ENCODE measurements at regions not wholly inside any gene's neighbourhood (a gene's known extent, or its start where the extent isn't known, plus 50 kb on each side); places are given as distances from the start of the nearest gene placed in this dataset.

DNA sequence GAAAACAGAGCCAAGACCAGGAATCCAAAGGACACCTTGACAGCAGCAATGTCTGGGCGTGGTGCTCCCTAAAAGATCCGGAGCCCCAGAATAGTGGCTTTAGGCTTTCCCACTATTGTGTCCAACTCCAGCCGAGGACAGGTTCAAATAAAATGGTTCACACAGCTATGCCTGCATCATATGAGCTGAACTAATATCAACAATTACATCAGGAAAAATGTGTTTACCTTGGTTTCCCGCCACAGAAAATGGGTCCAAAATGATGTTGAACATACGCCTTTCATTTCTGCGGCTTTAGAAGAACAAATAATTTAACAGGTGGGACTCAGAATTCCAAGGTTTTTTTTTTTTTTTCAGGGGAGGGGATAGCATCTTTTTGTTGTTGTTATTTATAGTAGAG, 93.6 kb downstream of the OSR1 start:
- Histone ChIP-seq H3K9ac (ENCODE audit: low read depth, low read length) (no peak overlapping the region), H3K27me3 (ENCODE audit: control insufficient read depth, insufficient read depth, low read length) (no peaks in the 10 kb centered on the region), H3K4me1 (ENCODE audit: control insufficient read depth, insufficient read depth, low read length) (no peaks in the 10 kb centered on the region), H3K27ac (ENCODE audit: low read depth, low read length) (no peak overlapping the region), H3K36me3 (ENCODE audit: control insufficient read depth, insufficient read depth, low read length) (no peaks in the 10 kb centered on the region), H3K4me3 (ENCODE audit: low read depth, low read length) (no peak overlapping the region), H3K9me3 (ENCODE audit: control insufficient read depth, insufficient read depth, low read length) (no peaks in the 10 kb centered on the region)

DNA sequence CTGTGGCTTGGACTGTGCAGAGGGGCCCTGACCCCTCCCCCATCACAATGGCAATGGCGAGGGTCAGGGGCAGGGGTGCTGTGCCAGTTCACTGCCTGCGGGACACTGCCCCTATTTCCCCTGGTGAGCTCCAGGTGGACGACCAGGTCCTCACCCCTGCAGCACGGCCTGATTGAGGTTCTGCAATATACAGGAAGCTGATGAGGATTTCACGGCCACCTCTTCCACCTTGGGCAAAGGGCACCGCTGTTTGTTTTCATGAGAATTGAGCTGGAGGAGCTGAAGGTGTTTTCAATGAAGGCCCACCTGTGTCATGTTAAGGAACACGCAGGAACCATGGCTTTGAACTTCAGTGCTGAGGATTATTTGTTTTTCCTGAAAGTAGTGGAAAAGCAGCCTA, 96.3 kb downstream of the OSR1 start:
- Histone ChIP-seq H3K4me3 (ENCODE audit: low read depth, low read length) (no peak overlapping the region), H3K27me3 (ENCODE audit: control insufficient read depth, insufficient read depth, low read length) (no peaks in the 10 kb centered on the region), H3K27ac (ENCODE audit: low read depth, low read length) (no peak overlapping the region), H3K4me1 (ENCODE audit: control insufficient read depth, insufficient read depth, low read length) (no peaks in the 10 kb centered on the region), H3K36me3 (ENCODE audit: control insufficient read depth, insufficient read depth, low read length) (no peaks in the 10 kb centered on the region), H3K9ac (ENCODE audit: low read depth, low read length) (no peak overlapping the region), H3K9me3 (ENCODE audit: control insufficient read depth, insufficient read depth, low read length) (no peaks in the 10 kb centered on the region)

DNA sequence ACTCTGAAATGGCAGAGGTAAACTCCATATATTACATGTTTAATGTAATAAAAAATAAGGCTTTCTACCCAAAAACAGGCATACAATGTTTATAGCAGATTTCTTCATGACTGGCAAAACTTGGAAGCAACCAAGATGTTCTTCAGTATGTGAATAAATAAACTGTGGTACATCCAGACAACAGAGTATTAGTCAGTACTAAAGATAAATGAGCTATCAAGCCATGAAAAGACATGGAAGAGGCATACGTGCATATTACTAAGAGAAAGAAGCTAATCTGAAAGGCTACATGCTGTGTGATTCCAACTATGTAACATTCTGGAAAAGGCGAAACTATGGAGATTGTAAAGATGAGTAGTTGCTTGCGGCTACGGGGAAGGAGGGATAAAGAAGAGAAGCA, 97.4 kb downstream of the OSR1 start:
- H3K36me3 ChIP-seq (ENCODE audit: control insufficient read depth, insufficient read depth, low read length), result no peaks in the 10 kb centered on the region
- H3K9me3 ChIP-seq (ENCODE audit: control insufficient read depth, insufficient read depth, low read length), result no peaks in the 10 kb centered on the region

DNA sequence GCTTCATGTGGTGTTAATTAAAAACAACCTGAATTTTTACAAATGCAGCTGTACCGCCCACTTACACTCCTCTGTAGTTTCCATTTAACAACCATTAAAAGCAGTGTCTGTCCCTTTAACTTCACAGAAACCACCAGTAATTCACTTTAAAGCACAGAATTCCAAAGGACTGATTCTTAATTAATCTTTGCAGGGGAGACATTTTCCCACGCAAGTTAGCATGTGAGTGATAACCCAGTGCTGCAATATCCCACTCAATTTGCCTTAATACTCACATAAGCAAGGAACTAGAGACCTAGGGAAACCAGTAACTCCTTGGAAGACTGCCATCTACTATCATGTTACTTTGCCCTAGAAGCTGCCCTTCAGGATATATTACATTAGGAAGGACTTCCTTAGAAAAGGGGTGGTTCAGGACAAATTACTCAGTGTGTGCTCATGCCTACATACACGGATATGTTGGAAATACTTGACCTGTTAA, 102.3 kb downstream of the OSR1 start:
- Histone ChIP-seq H3K27ac (ENCODE audit: low read depth, low read length) (no peak overlapping the region), H3K9me3 (ENCODE audit: control insufficient read depth, insufficient read depth, low read length) (no peaks in the 10 kb centered on the region), H3K9ac (ENCODE audit: low read depth, low read length) (no peak overlapping the region), H3K36me3 (ENCODE audit: control insufficient read depth, insufficient read depth, low read length) (no peaks in the 10 kb centered on the region), H3K4me3 (ENCODE audit: low read depth, low read length) (no peak overlapping the region), H3K4me1 (ENCODE audit: control insufficient read depth, insufficient read depth, low read length) (no peaks in the 10 kb centered on the region), H3K27me3 (ENCODE audit: control insufficient read depth, insufficient read depth, low read length) (no peaks in the 10 kb centered on the region)

More for the DNA sequence above, 97.4 kb downstream of the OSR1 start:
- Histone ChIP-seq H3K4me3 (ENCODE audit: low read depth, low read length) (no peak overlapping the region), H3K9ac (ENCODE audit: low read depth, low read length) (no peak overlapping the region), H3K27ac (ENCODE audit: low read depth, low read length) (no peak overlapping the region), H3K4me1 (ENCODE audit: control insufficient read depth, insufficient read depth, low read length) (no peaks in the 10 kb centered on the region), H3K27me3 (ENCODE audit: control insufficient read depth, insufficient read depth, low read length) (no peaks in the 10 kb centered on the region)

DNA sequence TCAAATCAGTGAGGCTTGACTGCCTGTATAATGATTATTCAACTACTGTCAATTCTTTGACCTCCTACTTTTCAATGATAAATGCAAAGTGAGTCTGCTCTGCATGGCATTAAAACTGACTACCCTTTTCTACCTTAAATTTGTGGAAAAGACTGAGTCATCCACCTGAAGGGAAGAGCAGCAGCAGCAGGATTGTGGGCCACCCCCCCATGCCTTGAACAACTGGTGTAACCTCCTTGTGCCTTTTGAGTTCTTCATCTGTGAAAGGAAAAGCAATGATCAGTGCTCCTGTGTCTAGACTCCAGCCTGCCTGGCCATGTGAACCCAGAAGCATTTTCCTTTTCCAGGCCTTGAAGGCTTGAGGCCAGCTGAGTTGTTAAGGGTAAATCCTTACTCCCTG, 102.9 kb downstream of the OSR1 start:
- no peaks in the 10 kb centered on the region for H3K27me3 ChIP-seq (ENCODE audit: control insufficient read depth, insufficient read depth, low read length)
- no peaks in the 10 kb centered on the region for H3K9me3 ChIP-seq (ENCODE audit: control insufficient read depth, insufficient read depth, low read length)
- H3K36me3 ChIP-seq (ENCODE audit: control insufficient read depth, insufficient read depth, low read length), result no peaks in the 10 kb centered on the region
- no peak overlapping the region for H3K27ac ChIP-seq (ENCODE audit: low read depth, low read length)
- H3K4me3 ChIP-seq (ENCODE audit: low read depth, low read length), result no peak overlapping the region
- no peaks in the 10 kb centered on the region for H3K4me1 ChIP-seq (ENCODE audit: control insufficient read depth, insufficient read depth, low read length)
- no peak overlapping the region for H3K9ac ChIP-seq (ENCODE audit: low read depth, low read length)

DNA sequence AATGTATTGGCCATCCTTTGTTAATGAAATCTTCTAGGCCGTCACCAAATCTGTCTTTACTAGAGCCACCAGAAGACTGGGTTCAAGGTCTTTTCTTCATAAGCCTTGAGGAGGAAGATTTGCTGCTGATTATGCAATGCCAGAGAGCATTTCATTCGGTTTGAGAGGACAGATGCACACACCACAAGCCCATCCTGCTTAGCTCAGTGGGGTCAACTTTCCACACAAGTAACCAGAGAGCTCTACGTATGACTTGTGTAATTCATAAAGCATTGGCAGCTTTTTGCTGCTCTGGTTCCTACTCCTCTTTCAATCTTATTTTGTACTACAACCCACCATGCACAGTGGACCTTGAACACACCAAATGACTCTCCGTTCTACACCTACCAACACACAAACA, 106.9 kb downstream of the OSR1 start:
- Histone ChIP-seq H3K4me1 (ENCODE audit: control insufficient read depth, insufficient read depth, low read length) (peaks cover 6% of the 10 kb centered on the region), H3K27ac (ENCODE audit: low read depth, low read length) (no peak overlapping the region), H3K9me3 (ENCODE audit: control insufficient read depth, insufficient read depth, low read length) (no peaks in the 10 kb centered on the region), H3K4me3 (ENCODE audit: low read depth, low read length) (no peak overlapping the region), H3K27me3 (ENCODE audit: control insufficient read depth, insufficient read depth, low read length) (no peaks in the 10 kb centered on the region), H3K36me3 (ENCODE audit: control insufficient read depth, insufficient read depth, low read length) (no peaks in the 10 kb centered on the region), H3K9ac (ENCODE audit: low read depth, low read length) (no peak overlapping the region)

DNA sequence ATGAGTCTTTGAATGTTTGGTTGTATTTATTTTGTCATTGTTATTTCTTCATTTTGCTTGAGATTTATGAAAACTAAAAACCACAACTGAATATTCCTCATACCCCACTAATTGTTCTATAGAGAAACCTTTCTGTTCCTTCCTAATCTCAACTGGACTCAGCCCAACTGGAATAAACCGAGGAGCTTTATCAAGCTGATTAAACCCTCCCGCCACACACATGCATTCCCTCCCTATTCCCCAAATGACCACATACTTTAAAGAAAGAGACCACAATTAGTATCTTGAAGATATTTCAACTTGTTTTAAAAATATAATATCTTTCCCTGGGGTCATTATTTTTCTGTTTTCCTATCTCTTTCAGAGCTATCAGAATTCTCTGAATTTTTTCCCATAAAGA, 107.5 kb downstream of the OSR1 start:
- Histone ChIP-seq H3K9ac (ENCODE audit: low read depth, low read length) (no peak overlapping the region), H3K36me3 (ENCODE audit: control insufficient read depth, insufficient read depth, low read length) (no peaks in the 10 kb centered on the region), H3K27ac (ENCODE audit: low read depth, low read length) (no peak overlapping the region), H3K4me3 (ENCODE audit: low read depth, low read length) (no peak overlapping the region), H3K9me3 (ENCODE audit: control insufficient read depth, insufficient read depth, low read length) (no peaks in the 10 kb centered on the region), H3K4me1 (ENCODE audit: control insufficient read depth, insufficient read depth, low read length) (peaks cover 6% of the 10 kb centered on the region), H3K27me3 (ENCODE audit: control insufficient read depth, insufficient read depth, low read length) (no peaks in the 10 kb centered on the region)

DNA sequence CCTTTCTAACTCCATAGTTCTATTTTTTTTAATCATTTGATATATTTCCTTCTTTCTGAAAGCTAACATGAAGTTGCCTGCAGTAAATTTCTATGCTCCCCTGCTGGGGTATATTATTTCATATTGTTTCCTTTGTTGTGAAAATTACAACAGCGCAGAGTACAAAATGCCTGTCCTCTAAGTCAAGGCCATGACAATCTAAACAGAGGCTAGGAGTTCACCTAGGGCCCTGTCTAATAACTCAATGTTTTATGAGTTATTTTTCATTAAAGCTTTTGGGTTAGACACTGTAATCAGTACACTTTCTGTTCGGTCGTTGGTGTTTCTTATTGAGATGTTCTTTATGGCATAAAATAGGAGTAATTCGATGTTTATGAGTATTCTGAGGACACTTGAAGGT, 111.2 kb downstream of the OSR1 start:
- Histone ChIP-seq H3K27me3 (ENCODE audit: control insufficient read depth, insufficient read depth, low read length) (no peaks in the 10 kb centered on the region), H3K36me3 (ENCODE audit: control insufficient read depth, insufficient read depth, low read length) (no peaks in the 10 kb centered on the region), H3K9ac (ENCODE audit: low read depth, low read length) (no peak overlapping the region), H3K4me1 (ENCODE audit: control insufficient read depth, insufficient read depth, low read length) (peaks cover 6% of the 10 kb centered on the region), H3K4me3 (ENCODE audit: low read depth, low read length) (no peak overlapping the region), H3K27ac (ENCODE audit: low read depth, low read length) (no peak overlapping the region), H3K9me3 (ENCODE audit: control insufficient read depth, insufficient read depth, low read length) (no peaks in the 10 kb centered on the region)

DNA sequence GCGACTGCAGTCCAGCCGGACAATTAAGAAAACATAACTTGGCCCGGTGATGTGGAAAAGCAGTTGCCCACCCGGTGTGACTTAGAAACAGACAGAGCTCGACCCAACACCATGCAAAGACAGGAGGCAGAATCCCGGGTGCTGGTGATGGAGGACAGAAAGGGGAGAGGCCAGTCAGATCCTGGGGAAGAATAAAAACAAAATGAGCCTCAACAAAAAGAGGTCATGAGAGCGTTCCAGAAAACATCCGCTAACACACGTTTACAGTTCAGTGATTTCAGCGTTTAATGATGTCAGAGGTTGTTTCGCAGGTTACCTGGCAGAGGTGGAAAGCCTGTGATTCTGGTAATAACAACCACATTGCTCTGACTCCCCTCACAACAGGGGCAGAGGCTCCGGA, 111.9 kb downstream of the OSR1 start:
- Histone ChIP-seq H3K36me3 (ENCODE audit: control insufficient read depth, insufficient read depth, low read length) (no peaks in the 10 kb centered on the region), H3K27ac (ENCODE audit: low read depth, low read length) (no peak overlapping the region), H3K9me3 (ENCODE audit: control insufficient read depth, insufficient read depth, low read length) (no peaks in the 10 kb centered on the region), H3K4me1 (ENCODE audit: control insufficient read depth, insufficient read depth, low read length) (peaks cover 6% of the 10 kb centered on the region), H3K27me3 (ENCODE audit: control insufficient read depth, insufficient read depth, low read length) (no peaks in the 10 kb centered on the region), H3K9ac (ENCODE audit: low read depth, low read length) (no peak overlapping the region), H3K4me3 (ENCODE audit: low read depth, low read length) (no peak overlapping the region)

DNA sequence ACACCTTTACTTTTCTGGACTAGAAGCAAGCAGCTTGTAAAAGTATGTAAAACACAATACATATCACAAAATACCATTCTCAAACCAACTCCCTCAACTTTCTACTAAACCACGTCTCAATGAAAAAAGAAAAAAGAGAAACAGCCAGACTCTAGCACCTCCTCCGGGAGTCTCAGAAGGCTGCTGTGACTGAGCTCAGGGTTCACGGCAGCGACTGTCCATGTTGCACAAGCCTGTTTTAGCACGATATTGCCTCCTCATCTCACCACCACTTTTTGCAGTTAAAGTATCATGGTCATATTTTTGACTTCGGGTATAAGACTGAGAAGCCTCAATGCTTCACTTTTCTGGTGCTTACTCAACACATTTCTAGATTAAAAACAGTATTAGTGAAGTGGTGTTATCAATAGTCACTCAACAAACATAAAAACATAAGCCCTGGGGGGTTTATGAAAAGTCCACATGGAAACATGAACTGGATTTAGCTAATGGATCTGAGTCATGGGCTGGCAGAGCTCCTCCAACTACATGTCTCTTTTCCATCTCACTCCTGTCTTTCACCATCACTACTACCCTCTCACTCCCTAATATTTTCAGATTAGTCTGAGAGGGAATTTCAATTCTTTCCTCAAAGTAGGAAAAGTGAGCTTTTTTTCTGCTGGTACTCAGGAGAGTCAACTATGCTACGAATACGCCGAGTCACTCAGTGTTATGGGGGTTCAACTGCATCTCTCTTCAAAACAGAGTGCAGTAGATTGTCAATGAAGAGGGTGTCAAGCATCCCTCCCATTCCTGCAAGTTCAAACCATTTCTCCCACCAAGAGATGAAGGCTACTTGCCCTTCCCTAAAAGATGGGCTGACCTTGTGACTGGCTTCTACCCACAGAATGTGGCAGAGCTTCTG, 113.7 kb downstream of the OSR1 start:
- Histone ChIP-seq H3K36me3 (ENCODE audit: control insufficient read depth, insufficient read depth, low read length) (no peaks in the 10 kb centered on the region), H3K4me1 (ENCODE audit: control insufficient read depth, insufficient read depth, low read length) (peaks cover 6% of the 10 kb centered on the region), H3K4me3 (ENCODE audit: low read depth, low read length) (no peak overlapping the region), H3K27me3 (ENCODE audit: control insufficient read depth, insufficient read depth, low read length) (no peaks in the 10 kb centered on the region), H3K9ac (ENCODE audit: low read depth, low read length) (no peak overlapping the region), H3K27ac (ENCODE audit: low read depth, low read length) (no peak overlapping the region), H3K9me3 (ENCODE audit: control insufficient read depth, insufficient read depth, low read length) (no peaks in the 10 kb centered on the region)

DNA sequence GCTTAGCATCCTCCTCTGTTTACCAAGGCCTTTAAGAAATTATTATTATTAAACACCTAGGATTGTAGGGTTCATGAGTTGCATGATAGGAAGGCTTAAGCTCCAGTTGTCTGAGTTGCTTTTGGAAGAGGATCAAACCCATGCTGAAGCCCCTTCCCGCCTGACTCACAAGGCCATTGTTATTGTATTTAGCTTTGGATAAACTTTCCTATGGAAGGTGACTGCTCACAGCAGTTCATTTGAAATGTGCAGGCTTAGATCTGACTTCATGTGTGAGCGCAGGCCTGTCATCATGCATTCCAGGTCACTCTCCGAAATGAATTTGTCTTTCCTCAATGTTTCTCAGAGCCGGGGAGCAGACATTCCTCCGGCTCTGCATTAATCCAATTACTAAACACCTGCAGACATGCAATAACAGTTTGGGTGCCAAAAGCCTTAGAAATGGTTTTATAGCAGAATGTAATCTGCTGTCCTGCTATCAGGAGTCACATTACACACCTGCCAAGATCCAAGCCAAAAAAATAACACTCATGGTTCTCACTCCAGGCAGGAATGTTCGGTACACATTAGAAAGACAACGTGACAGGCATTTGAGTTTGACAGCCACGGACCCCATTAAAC, 119.9 kb downstream of the OSR1 start:
- Histone ChIP-seq H3K27ac (ENCODE audit: low read depth, low read length) (no peak overlapping the region), H3K4me3 (ENCODE audit: low read depth, low read length) (no peak overlapping the region), H3K4me1 (ENCODE audit: control insufficient read depth, insufficient read depth, low read length) (no peaks in the 10 kb centered on the region), H3K9ac (ENCODE audit: low read depth, low read length) (no peak overlapping the region), H3K36me3 (ENCODE audit: control insufficient read depth, insufficient read depth, low read length) (no peaks in the 10 kb centered on the region), H3K27me3 (ENCODE audit: control insufficient read depth, insufficient read depth, low read length) (no peaks in the 10 kb centered on the region), H3K9me3 (ENCODE audit: control insufficient read depth, insufficient read depth, low read length) (no peaks in the 10 kb centered on the region)

Data from HUES48 (cell line).